Loucy (cell line): ENCODE measurements at regions not wholly inside any gene's neighbourhood (a gene's known extent, or its start where the extent isn't known, plus 50 kb on each side); places are given as distances from the start of the nearest gene placed in this dataset.

Experiments
- EZH2phosphoT487 ChIP-seq: fragments of 200-600 bp; IDR thresholded peaks from 2 replicates; pipeline ENCODE4 v1.6.1; 2018; ENCODE audit warnings: antibody characterized with exemption, mild to moderate bottlenecking, moderate library complexity, borderline replicate concordance
- TF ChIP-seq, protein P1 (sequence below): fragments of 200-600 bp; sonication (generic); conservative IDR thresholded peaks from 2 replicates; pipeline ENCODE4 v1.5.1; 2014; ENCODE audit warnings: mild to moderate bottlenecking, antibody characterized with exemption, low read length

DNA sequence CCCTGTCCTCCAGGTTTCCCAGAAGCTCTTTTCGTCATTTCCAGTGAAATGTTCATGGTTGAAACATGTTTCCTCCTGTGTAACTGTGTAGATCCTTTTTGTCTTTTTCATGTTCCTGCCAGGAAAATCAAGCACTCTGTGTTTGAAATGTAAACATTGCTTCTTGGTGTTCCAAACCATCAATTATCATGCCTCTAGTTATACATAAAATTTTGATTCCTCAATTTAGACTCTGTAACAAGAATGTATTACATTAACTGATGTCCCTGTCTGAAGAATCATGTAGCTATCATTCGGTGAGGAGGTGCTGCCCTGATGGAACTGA lies 546.3 kb upstream of the CITED2 start:
- TF ChIP-seq, protein P1, sequence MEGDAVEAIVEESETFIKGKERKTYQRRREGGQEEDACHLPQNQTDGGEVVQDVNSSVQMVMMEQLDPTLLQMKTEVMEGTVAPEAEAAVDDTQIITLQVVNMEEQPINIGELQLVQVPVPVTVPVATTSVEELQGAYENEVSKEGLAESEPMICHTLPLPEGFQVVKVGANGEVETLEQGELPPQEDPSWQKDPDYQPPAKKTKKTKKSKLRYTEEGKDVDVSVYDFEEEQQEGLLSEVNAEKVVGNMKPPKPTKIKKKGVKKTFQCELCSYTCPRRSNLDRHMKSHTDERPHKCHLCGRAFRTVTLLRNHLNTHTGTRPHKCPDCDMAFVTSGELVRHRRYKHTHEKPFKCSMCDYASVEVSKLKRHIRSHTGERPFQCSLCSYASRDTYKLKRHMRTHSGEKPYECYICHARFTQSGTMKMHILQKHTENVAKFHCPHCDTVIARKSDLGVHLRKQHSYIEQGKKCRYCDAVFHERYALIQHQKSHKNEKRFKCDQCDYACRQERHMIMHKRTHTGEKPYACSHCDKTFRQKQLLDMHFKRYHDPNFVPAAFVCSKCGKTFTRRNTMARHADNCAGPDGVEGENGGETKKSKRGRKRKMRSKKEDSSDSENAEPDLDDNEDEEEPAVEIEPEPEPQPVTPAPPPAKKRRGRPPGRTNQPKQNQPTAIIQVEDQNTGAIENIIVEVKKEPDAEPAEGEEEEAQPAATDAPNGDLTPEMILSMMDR = no peak
- no peak for TF ChIP-seq EZH2phosphoT487
